ENCODE measurements at regions not wholly inside any gene's neighbourhood (a gene's known extent, or its start where the extent isn't known, plus 50 kb on each side); places are given as distances from the start of the nearest gene placed in this dataset.

DNA sequence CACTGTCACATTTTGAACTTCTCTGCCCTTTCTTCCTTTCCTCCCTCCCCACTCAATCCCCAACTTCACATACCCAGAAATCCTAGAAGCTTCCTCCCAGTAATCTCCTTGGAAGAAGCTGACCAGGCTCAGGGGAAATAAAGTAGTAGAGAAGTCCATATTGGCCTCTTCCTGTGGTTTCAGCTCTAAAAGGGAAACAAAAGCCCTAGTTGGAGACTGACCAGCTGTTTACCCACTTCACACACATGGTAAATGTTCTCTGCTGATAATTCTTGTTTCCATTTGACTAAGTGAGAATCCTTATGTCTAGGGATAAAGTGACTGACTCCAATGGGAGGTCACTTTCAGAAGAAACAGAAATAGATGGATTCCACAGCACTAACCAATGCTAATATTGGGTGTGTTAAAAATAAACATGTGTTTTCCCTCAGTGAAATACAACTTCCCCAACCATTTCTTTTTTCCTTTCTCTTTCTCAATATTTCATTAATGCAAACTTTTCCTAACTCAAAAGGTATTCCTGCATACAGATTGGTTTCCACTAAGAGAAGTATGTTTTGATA is 178.9 kb upstream of the DPT start:
- H3K9me3 ChIP-seq (ENCODE audit: control insufficient read depth, low read length) = no peaks in the 10 kb centered on the region
- H3K9ac ChIP-seq (ENCODE audit: low read length) = no peak overlapping the region
- no peaks in the 10 kb centered on the region for H3K36me3 ChIP-seq (ENCODE audit: control insufficient read depth, insufficient read depth, low read length)
- H3K4me1 ChIP-seq (ENCODE audit: control insufficient read depth, insufficient read depth, low read length) = peaks cover 22% of the 10 kb centered on the region
- H3K27me3 ChIP-seq (ENCODE audit: control insufficient read depth, insufficient read depth, low read length) = no peaks in the 10 kb centered on the region
- no peak overlapping the region for H3K4me3 ChIP-seq (ENCODE audit: low read length)

DNA sequence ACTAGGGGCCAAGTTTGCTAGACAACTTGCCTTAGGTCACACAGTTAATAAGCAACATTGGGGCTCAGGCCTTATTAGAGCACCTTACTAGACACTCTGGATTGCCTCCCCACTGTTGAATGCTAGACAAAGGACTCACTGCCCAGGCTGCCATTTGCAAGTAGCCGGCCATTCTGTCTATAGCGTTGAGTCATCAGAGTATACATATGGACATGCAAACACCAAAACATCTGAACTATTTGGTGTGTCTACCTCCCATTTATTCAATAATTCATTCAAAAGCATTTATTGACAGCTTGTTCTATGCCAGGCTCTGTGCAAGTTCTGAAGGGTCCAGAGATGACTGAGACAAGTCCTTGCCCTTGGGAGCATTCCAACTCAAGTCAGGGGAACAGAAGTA is 181.4 kb upstream of the DPT start:
- no peaks in the 10 kb centered on the region for H3K27me3 ChIP-seq (ENCODE audit: control insufficient read depth, insufficient read depth, low read length)
- H3K4me1 ChIP-seq (ENCODE audit: control insufficient read depth, insufficient read depth, low read length) = peaks cover 22% of the 10 kb centered on the region
- H3K9me3 ChIP-seq (ENCODE audit: control insufficient read depth, low read length) = no peaks in the 10 kb centered on the region
- no peaks in the 10 kb centered on the region for H3K36me3 ChIP-seq (ENCODE audit: control insufficient read depth, insufficient read depth, low read length)
- H3K4me3 ChIP-seq (ENCODE audit: low read length) = no peak overlapping the region
- H3K9ac ChIP-seq (ENCODE audit: low read length) = no peak overlapping the region

DNA sequence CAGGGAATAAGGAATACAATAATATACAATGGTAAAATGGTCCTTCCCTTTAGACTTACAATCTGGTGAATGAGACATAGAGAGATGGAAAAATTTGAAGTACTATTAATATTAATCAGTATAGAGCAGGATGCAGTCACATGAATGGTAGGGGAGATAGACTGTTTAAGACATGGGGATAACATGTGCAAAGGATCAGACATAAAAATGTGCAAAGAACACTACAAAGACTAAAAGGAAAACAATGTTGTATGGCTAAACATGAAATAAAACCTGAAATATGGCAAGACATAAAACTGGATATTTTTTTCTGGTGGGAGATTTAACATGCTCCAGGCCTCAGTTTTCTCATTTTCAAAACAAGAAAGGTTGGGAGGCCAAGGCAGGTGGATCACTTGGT is 182.4 kb upstream of the DPT start:
- peaks cover 15% of the 10 kb centered on the region for H3K4me1 ChIP-seq (ENCODE audit: control insufficient read depth, insufficient read depth, low read length)

DNA sequence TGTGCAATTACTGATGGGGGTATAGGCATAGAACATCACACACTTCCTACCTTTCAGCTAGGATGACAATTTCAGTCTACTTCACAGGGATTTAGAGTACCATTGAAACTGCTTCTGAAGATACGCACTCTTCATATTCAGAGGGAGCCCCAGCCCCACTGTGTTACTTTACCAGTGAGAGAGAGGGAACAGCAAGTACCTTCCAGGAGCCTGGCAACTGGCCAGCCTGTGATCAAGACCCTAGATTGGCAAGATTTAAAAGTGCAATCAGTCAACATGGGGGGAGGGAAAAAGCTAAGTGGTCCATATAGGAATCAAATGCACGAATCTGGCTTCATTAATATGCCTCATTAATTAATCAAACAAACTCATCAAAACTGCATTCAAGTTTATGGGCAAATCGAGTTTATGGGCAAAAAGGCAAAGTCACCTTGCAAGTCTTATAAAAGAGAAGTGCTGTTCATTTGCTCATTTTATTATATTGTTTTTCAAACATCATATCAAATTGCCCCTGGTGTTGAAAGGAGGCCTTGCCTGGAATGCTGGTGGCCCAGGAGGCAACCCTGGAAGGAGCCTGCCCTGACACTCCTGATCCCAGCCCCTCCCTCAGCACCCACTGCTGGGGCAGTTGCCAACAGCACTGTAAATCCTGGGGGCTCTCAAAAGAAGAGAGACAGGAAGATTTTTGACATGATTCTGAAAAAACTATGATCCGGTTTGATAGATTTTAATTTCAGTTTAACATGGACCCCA is 184.9 kb upstream of the DPT start:
- Histone ChIP-seq H3K9me3 (ENCODE audit: control insufficient read depth, low read length) (no peaks in the 10 kb centered on the region), H3K9ac (ENCODE audit: low read length) (no peak overlapping the region), H3K4me1 (ENCODE audit: control insufficient read depth, insufficient read depth, low read length) (peaks cover 9% of the 10 kb centered on the region), H3K27me3 (ENCODE audit: control insufficient read depth, insufficient read depth, low read length) (no peaks in the 10 kb centered on the region), H3K36me3 (ENCODE audit: control insufficient read depth, insufficient read depth, low read length) (no peaks in the 10 kb centered on the region), H3K4me3 (ENCODE audit: low read length) (no peak overlapping the region)

More for the DNA sequence above, 182.4 kb upstream of the DPT start:
- Histone ChIP-seq H3K4me3 (ENCODE audit: low read length) (no peak overlapping the region), H3K36me3 (ENCODE audit: control insufficient read depth, insufficient read depth, low read length) (no peaks in the 10 kb centered on the region), H3K9me3 (ENCODE audit: control insufficient read depth, low read length) (no peaks in the 10 kb centered on the region), H3K27me3 (ENCODE audit: control insufficient read depth, insufficient read depth, low read length) (no peaks in the 10 kb centered on the region), H3K9ac (ENCODE audit: low read length) (no peak overlapping the region)

DNA sequence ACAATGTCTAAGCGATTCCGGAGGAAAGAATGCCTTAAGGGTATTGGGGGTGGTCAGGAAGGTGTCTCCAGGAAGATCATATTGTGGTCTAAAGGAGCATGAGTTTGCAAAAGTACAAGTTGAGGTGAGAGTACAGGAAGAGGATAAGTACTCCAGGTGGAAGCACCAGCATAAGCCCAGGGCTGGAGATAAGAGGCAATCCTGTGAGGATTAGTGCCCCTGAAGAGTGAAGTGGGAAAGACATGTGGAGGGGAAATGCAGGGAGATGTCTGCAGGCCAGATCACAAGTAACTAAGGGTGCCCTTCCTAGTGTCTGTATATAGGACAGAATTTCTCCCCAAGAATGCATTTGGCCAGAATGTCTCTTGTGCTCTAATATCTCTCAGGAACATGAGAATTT is 188.3 kb upstream of the DPT start:
- Histone ChIP-seq H3K27me3 (ENCODE audit: control insufficient read depth, insufficient read depth, low read length) (no peaks in the 10 kb centered on the region), H3K9ac (ENCODE audit: low read length) (no peak overlapping the region), H3K9me3 (ENCODE audit: control insufficient read depth, low read length) (no peaks in the 10 kb centered on the region), H3K4me1 (ENCODE audit: control insufficient read depth, insufficient read depth, low read length) (peaks cover 40% of the 10 kb centered on the region), H3K4me3 (ENCODE audit: low read length) (no peak overlapping the region), H3K36me3 (ENCODE audit: control insufficient read depth, insufficient read depth, low read length) (no peaks in the 10 kb centered on the region)

DNA sequence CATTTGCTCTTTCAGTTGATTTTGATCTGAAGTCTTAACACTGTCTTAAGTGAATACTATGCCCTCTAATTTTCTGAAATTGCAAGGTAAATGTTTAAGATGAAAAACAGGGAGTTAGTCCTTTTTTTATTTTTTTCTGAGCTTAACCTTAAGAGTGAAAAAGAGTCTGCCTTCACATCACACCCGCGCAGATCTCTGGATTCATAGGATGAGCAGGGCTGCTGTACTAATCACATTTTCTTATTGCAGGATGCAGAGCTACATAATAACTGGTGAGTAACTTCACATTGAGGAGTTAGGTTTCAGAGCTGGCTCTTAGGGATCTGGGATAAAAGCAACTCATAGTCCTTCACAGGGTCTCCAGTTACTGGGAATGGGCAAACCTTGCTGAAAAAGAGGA is 188.7 kb upstream of the ATP1B1 start:
- H3K4me3 ChIP-seq (ENCODE audit: low read length) = no peak overlapping the region
- H3K9ac ChIP-seq (ENCODE audit: low read length) = no peak overlapping the region
- H3K36me3 ChIP-seq (ENCODE audit: control insufficient read depth, insufficient read depth, low read length) = no peaks in the 10 kb centered on the region
- H3K27me3 ChIP-seq (ENCODE audit: control insufficient read depth, insufficient read depth, low read length) = no peaks in the 10 kb centered on the region
- H3K4me1 ChIP-seq (ENCODE audit: control insufficient read depth, insufficient read depth, low read length) = peaks cover 41% of the 10 kb centered on the region
- no peaks in the 10 kb centered on the region for H3K9me3 ChIP-seq (ENCODE audit: control insufficient read depth, low read length)

DNA sequence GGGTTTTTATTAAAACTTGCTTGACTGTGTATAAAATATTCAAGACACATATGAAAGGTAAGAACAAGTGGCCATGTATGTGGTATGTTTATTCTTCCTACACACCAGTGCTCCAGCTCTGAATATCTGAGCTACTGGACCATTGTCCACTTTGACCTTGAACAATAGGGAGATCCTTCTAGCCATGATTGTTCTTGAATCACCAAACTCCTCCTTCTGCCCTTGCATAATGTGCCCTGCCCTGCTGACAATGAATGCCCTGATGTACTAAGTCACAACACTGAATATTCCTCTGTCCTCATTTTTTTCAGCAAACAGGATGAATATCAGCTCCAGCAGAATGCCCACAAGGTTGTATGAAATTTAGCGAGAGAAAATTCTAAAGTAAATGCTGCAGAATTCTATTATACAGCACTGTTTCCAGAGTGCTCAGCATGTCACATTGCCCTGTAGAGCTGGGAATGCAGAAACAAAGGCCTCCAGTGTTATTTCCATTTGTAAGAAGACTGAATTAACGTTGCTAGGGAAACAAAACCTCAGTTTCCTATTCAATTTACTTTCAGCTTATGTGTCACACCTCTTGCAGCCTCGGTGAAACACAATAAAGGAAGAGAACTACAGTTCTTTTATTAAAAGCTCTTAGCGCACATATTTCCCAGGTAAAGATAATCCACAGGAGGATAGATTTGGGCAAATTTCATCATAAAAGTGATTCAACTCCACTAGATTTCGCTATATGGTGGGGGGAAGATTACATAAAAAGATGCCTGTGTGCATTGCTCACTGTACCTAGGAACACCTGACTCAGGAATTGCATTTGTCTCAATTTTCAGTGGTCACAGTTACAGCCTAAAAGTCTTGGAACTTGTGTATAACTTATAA is 187.4 kb upstream of the ATP1B1 start:
- Histone ChIP-seq H3K36me3 (ENCODE audit: control insufficient read depth, insufficient read depth, low read length) (no peaks in the 10 kb centered on the region), H3K27me3 (ENCODE audit: control insufficient read depth, insufficient read depth, low read length) (no peaks in the 10 kb centered on the region), H3K4me1 (ENCODE audit: control insufficient read depth, insufficient read depth, low read length) (peaks cover 41% of the 10 kb centered on the region), H3K9me3 (ENCODE audit: control insufficient read depth, low read length) (no peaks in the 10 kb centered on the region), H3K4me3 (ENCODE audit: low read length) (no peak overlapping the region), H3K9ac (ENCODE audit: low read length) (no peak overlapping the region)

DNA sequence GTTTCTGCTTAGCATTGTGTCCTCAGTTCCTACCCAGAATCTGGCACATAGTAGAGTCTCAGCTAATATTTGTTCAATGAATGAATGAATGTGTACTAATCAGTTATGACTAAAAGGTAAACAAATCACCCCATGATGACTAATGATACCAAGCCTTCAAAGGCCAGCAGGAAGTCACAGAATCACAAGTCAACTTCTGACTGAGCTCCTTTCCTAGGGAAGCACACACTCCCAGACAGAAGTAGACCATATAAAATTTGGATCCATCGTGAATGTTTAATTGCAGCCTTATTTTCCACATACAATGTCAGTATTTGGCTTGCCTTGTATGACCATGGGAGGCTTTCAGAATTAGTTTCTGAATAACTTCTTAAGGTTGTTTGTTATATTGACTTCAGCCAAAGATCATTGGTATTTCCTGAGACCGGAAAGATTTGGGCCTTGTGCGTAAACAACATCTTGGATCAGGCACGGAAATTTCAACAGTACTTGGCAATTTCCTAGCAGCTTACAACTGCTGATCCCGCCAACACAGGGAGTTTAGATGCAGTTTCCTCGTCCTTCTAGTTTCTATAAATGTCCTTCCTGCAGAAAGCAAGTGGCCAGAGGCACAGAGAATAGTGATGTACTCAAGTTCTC is 185.9 kb upstream of the ATP1B1 start:
- Histone ChIP-seq H3K4me1 (ENCODE audit: control insufficient read depth, insufficient read depth, low read length) (peaks cover 41% of the 10 kb centered on the region), H3K9ac (ENCODE audit: low read length) (no peak overlapping the region), H3K9me3 (ENCODE audit: control insufficient read depth, low read length) (no peaks in the 10 kb centered on the region), H3K27me3 (ENCODE audit: control insufficient read depth, insufficient read depth, low read length) (no peaks in the 10 kb centered on the region), H3K4me3 (ENCODE audit: low read length) (no peak overlapping the region), H3K36me3 (ENCODE audit: control insufficient read depth, insufficient read depth, low read length) (no peaks in the 10 kb centered on the region)

DNA sequence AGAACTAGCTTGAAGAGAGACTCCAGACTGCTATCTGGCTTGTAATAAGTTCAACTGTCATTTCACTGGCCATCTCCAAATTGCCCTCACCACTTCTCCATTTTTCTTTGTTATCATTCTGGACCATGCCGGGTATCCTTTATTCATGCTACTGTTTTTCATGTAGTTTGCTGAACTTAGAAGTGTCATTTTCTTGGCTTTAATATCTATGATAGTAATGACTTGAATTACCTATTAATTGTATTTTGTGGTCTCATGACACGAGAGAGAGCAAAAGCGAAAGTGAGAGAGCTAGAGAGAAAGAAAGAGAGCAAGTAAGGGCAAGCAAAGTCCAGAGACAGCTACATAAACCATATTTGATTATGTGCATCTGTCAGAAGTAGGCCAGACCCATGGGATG is 184.9 kb upstream of the ATP1B1 start:
- Histone ChIP-seq H3K9ac (ENCODE audit: low read length) (no peak overlapping the region), H3K9me3 (ENCODE audit: control insufficient read depth, low read length) (no peaks in the 10 kb centered on the region), H3K27me3 (ENCODE audit: control insufficient read depth, insufficient read depth, low read length) (no peaks in the 10 kb centered on the region), H3K4me3 (ENCODE audit: low read length) (no peak overlapping the region), H3K4me1 (ENCODE audit: control insufficient read depth, insufficient read depth, low read length) (peaks cover 41% of the 10 kb centered on the region), H3K36me3 (ENCODE audit: control insufficient read depth, insufficient read depth, low read length) (no peaks in the 10 kb centered on the region)

DNA sequence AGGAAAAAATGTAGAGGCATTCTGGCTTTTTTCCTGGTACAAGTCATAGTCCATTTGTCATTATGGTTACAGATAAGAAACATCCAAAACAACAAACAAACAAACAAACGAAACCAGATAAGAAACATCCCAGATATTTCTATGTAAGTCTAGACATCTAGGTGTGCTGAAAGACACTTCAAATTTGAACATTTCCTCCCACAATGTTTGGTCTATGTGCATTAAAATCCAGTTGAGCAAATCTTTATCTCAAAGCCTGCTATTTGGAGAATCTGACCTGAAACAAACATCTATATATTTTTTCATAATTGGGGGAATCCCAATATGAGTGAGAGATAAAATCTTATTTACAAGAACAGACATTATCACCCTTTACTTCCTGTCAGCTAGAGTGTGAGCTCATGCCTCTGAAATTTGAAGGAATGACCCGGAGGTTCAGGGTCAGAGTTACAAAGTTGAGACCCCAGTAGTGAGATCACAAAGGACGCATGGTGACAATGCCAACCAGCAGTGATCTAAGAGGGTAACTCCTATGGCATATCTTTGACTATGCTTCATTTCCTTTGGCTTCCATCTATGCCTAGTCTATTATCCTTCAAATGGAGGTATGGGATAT is 182.9 kb upstream of the ATP1B1 start:
- H3K27me3 ChIP-seq (ENCODE audit: control insufficient read depth, insufficient read depth, low read length) = no peaks in the 10 kb centered on the region
- no peaks in the 10 kb centered on the region for H3K36me3 ChIP-seq (ENCODE audit: control insufficient read depth, insufficient read depth, low read length)
- H3K9ac ChIP-seq (ENCODE audit: low read length) = no peak overlapping the region
- peaks cover 35% of the 10 kb centered on the region for H3K4me1 ChIP-seq (ENCODE audit: control insufficient read depth, insufficient read depth, low read length)
- H3K9me3 ChIP-seq (ENCODE audit: control insufficient read depth, low read length) = no peaks in the 10 kb centered on the region
- H3K4me3 ChIP-seq (ENCODE audit: low read length) = no peak overlapping the region

DNA sequence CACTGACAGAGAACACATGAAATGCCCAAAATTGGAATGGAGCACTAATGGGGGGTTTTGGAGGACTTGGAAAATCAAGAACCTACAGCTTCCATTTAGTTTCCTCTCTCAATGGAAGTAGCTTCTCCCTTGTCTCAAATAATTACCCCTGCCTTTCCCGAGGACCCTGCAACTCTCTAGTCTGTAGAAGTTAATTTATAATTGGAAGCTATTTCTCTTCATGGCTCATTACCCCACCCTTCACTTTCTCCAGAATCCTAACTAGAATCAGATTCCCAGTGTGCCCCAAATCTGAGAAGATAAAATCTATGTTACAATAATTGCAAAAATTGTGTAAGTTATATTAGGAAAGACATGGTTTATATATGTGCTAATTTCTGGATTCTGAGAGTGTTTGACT is 181.5 kb upstream of the ATP1B1 start:
- no peak overlapping the region for H3K9ac ChIP-seq (ENCODE audit: low read length)
- H3K27me3 ChIP-seq (ENCODE audit: control insufficient read depth, insufficient read depth, low read length) = no peaks in the 10 kb centered on the region
- no peaks in the 10 kb centered on the region for H3K9me3 ChIP-seq (ENCODE audit: control insufficient read depth, low read length)
- no peak overlapping the region for H3K4me3 ChIP-seq (ENCODE audit: low read length)
- no peaks in the 10 kb centered on the region for H3K36me3 ChIP-seq (ENCODE audit: control insufficient read depth, insufficient read depth, low read length)
- H3K4me1 ChIP-seq (ENCODE audit: control insufficient read depth, insufficient read depth, low read length) = peaks cover 23% of the 10 kb centered on the region

Data from mucosa of stomach (tissue), 1 donor.